ENCODE measurements at regions not wholly inside any gene's neighbourhood (a gene's known extent, or its start where the extent isn't known, plus 50 kb on each side); places are given as distances from the start of the nearest gene placed in this dataset.
"Not testable (repeated sequence)": the region's sequence is repeated elsewhere in the genome, so short reads cannot be mapped to it uniquely, and the experiment has no call there.

GRCh38 chr5:8729437-8729836 lies 816.4 kb downstream of the SEMA5A start:
- Histone ChIP-seq H3K27me3 (ENCODE audit: control insufficient read depth, insufficient read depth, low read length) (no peaks in the 10 kb centered on the region), H3K27ac (ENCODE audit: low read depth, low read length) (no peak overlapping the region), H3K9me3 (ENCODE audit: control insufficient read depth, insufficient read depth, low read length) (no peaks in the 10 kb centered on the region), H3K4me3 (ENCODE audit: low read depth, low read length) (no peak overlapping the region)
- no peak for DNase-seq (ENCODE audit: low read depth, low spot score)
- POLR2A ChIA-PET: interaction anchor here (1.6 kb wide), 1 partner anchor 100 kb away, joined by 4 read pairs; no protein-coding TSS in a partner anchor
- TF ChIP-seq, protein P1, sequence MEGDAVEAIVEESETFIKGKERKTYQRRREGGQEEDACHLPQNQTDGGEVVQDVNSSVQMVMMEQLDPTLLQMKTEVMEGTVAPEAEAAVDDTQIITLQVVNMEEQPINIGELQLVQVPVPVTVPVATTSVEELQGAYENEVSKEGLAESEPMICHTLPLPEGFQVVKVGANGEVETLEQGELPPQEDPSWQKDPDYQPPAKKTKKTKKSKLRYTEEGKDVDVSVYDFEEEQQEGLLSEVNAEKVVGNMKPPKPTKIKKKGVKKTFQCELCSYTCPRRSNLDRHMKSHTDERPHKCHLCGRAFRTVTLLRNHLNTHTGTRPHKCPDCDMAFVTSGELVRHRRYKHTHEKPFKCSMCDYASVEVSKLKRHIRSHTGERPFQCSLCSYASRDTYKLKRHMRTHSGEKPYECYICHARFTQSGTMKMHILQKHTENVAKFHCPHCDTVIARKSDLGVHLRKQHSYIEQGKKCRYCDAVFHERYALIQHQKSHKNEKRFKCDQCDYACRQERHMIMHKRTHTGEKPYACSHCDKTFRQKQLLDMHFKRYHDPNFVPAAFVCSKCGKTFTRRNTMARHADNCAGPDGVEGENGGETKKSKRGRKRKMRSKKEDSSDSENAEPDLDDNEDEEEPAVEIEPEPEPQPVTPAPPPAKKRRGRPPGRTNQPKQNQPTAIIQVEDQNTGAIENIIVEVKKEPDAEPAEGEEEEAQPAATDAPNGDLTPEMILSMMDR (IDR thresholded peaks at IDR 0.05; ENCODE audit: low read depth, low read length): no peak
- CTCF ChIA-PET: no interaction called here

GRCh38 chr5:8730194-8730593 lies 815.7 kb downstream of the SEMA5A start:
- ChIA-PET CTCF (no interaction called here), POLR2A (interaction anchor here (1.6 kb wide), 1 partner anchor 99 kb away, joined by 4 read pairs; no protein-coding TSS in a partner anchor)
- H3K4me3 ChIP-seq (ENCODE audit: low read depth, low read length): no peak overlapping the region

GRCh38 chr5:8731110-8731509 lies 814.8 kb downstream of the SEMA5A start:
- H3K27me3 ChIP-seq (ENCODE audit: control insufficient read depth, insufficient read depth, low read length); H3K4me3 ChIP-seq (ENCODE audit: low read depth, low read length); POLR2A ChIA-PET; DNase-seq (ENCODE audit: low read depth, low spot score); H3K9me3 ChIP-seq (ENCODE audit: control insufficient read depth, insufficient read depth, low read length); CTCF ChIA-PET; H3K27ac ChIP-seq (ENCODE audit: low read depth, low read length): not testable (repeated sequence)

More at GRCh38 chr5:8730194-8730593, 815.7 kb downstream of the SEMA5A start:
- TF ChIP-seq, protein P1 (IDR thresholded peaks at IDR 0.05; ENCODE audit: low read depth, low read length): no peak
- H3K9me3 ChIP-seq (ENCODE audit: control insufficient read depth, insufficient read depth, low read length): no peaks in the 10 kb centered on the region
- H3K27me3 ChIP-seq (ENCODE audit: control insufficient read depth, insufficient read depth, low read length): no peaks in the 10 kb centered on the region
- H3K27ac ChIP-seq (ENCODE audit: low read depth, low read length): peak overlapping the region; percentile 54
- DNase-seq (ENCODE audit: low read depth, low spot score): peak; percentile 24

GRCh38 chr5:8740595-8740994 lies 805.3 kb downstream of the SEMA5A start:
- H3K9me3 ChIP-seq (ENCODE audit: control insufficient read depth, insufficient read depth, low read length): no peaks in the 10 kb centered on the region
- no peaks in the 10 kb centered on the region for H3K27me3 ChIP-seq (ENCODE audit: control insufficient read depth, insufficient read depth, low read length)
- ChIA-PET POLR2A (no interaction called here), CTCF (no interaction called here)
- H3K4me3 ChIP-seq (ENCODE audit: low read depth, low read length): no peak overlapping the region
- no peak overlapping the region for H3K27ac ChIP-seq (ENCODE audit: low read depth, low read length)
- TF ChIP-seq, protein P1 (IDR thresholded peaks at IDR 0.05; ENCODE audit: low read depth, low read length): no peak
- no peak for DNase-seq (ENCODE audit: low read depth, low spot score)

GRCh38 chr5:8749556-8749955 lies 796.3 kb downstream of the SEMA5A start:
- H3K4me3 ChIP-seq (ENCODE audit: low read depth, low read length): no peak overlapping the region
- TF ChIP-seq, protein P1 (IDR thresholded peaks at IDR 0.05; ENCODE audit: low read depth, low read length): no peak
- no peaks in the 10 kb centered on the region for H3K9me3 ChIP-seq (ENCODE audit: control insufficient read depth, insufficient read depth, low read length)
- no peaks in the 10 kb centered on the region for H3K27me3 ChIP-seq (ENCODE audit: control insufficient read depth, insufficient read depth, low read length)
- POLR2A ChIA-PET: no interaction called here
- no peak for DNase-seq (ENCODE audit: low read depth, low spot score)
- CTCF ChIA-PET: interaction anchor here (0.6 to 1.2 kb wide), 3 partner anchors 12 to 227 kb away, joined by 3 to 4 read pairs (median 3); no protein-coding TSS in a partner anchor
- H3K27ac ChIP-seq (ENCODE audit: low read depth, low read length): no peak overlapping the region

- ChIA-PET POLR2A (no interaction called here), CTCF (no interaction called here)
- TF ChIP-seq, protein P1 (IDR thresholded peaks at IDR 0.05; ENCODE audit: low read depth, low read length): no peak
- Histone ChIP-seq H3K4me3 (ENCODE audit: low read depth, low read length) (no peak overlapping the region), H3K27me3 (ENCODE audit: control insufficient read depth, insufficient read depth, low read length) (no peaks in the 10 kb centered on the region), H3K27ac (ENCODE audit: low read depth, low read length) (no peak overlapping the region), H3K9me3 (ENCODE audit: control insufficient read depth, insufficient read depth, low read length) (no peaks in the 10 kb centered on the region)
- no peak for DNase-seq (ENCODE audit: low read depth, low spot score)
Measured at GRCh38 chr5:8750100-8750499, 795.8 kb downstream of the SEMA5A start.

Measured in AG04450 (cell line).